ENCODE measurements at regions not wholly inside any gene's neighbourhood (a gene's known extent, or its start where the extent isn't known, plus 50 kb on each side); places are given as distances from the start of the nearest gene placed in this dataset.

DNA sequence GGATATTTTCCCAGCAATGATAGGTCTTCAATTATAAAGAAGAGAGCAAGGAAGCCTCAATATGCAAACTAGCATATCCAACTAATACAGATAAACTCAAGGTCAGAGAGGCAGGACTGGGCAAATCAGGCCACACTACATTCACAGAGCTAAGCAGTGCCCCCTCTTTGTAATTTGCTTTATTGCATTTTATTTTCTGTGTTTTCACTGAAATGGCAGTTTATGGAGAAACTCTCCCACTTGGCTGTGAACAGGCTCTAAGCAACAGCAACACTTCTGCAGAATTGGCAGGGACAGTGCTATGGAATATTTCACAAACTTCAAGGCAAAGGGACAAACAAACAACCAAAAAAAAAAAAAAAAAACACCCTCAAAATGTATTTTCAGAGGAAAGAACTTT is 93.4 kb upstream of the SOD1 start:
- H3K27me3 ChIP-seq (ENCODE audit: insufficient read depth in 3 of 3, low read length in 2 of 3), result peaks cover 0 to 2% (median 0%) of the 10 kb centered on the region in 3 donors
- ATAC-seq, result peak in 1 of 4 donors; percentile 30
- H3K9me3 ChIP-seq, result no peaks in the 10 kb centered on the region
- intact Hi-C loops (cut with DNase I), result no loop called here
- no peak overlapping the region for H3K27ac ChIP-seq
- no peak overlapping the region for H3K4me3 ChIP-seq
- H3K4me1 ChIP-seq, result no peaks in the 10 kb centered on the region
- DNase-seq, result no peak
- no peaks in the 10 kb centered on the region for H3K36me3 ChIP-seq (ENCODE audit: insufficient read depth in 1 of 2, low read depth in 1 of 2)
- TF ChIP-seq, protein P1, sequence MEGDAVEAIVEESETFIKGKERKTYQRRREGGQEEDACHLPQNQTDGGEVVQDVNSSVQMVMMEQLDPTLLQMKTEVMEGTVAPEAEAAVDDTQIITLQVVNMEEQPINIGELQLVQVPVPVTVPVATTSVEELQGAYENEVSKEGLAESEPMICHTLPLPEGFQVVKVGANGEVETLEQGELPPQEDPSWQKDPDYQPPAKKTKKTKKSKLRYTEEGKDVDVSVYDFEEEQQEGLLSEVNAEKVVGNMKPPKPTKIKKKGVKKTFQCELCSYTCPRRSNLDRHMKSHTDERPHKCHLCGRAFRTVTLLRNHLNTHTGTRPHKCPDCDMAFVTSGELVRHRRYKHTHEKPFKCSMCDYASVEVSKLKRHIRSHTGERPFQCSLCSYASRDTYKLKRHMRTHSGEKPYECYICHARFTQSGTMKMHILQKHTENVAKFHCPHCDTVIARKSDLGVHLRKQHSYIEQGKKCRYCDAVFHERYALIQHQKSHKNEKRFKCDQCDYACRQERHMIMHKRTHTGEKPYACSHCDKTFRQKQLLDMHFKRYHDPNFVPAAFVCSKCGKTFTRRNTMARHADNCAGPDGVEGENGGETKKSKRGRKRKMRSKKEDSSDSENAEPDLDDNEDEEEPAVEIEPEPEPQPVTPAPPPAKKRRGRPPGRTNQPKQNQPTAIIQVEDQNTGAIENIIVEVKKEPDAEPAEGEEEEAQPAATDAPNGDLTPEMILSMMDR (IDR thresholded peaks at IDR 0.05), result no peak

DNA sequence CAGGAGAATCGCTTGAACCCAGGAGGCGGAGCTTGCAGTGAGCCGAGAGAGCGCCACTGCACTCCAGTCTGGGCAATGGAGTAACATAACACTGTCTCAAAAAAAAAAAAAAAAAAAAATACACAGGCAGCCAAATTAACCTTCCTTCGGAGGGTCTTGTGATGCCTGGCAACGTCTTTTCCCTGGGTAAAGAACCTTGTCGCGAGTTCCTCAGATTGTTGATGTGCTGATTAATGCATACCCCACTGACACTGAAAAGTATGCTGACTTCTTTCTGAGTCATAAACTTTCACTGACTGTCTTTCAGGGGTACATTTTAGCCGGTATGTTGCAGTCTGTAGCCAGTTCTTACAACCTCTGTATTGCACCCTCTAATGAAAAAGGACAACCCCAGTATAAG is 95.1 kb upstream of the SOD1 start:
- intact Hi-C loops (cut with DNase I), result no loop called here
- Histone ChIP-seq H3K27ac (no peak overlapping the region), H3K9me3 (no peaks in the 10 kb centered on the region), H3K4me1 (no peaks in the 10 kb centered on the region), H3K27me3 (ENCODE audit: insufficient read depth in 3 of 3, low read length in 2 of 3) (peaks cover 0 to 16% (median 5%) of the 10 kb centered on the region in 3 donors), H3K4me3 (no peak overlapping the region), H3K36me3 (ENCODE audit: insufficient read depth in 1 of 2, low read depth in 1 of 2) (no peaks in the 10 kb centered on the region)
- ATAC-seq, result no peak
- no peak for DNase-seq
- TF ChIP-seq, protein P1 (IDR thresholded peaks at IDR 0.05), result no peak
- WGBS, 3 donors, result 50 to 57% (median 55%) methylated on average over 9 of the region's 9 CpGs

DNA sequence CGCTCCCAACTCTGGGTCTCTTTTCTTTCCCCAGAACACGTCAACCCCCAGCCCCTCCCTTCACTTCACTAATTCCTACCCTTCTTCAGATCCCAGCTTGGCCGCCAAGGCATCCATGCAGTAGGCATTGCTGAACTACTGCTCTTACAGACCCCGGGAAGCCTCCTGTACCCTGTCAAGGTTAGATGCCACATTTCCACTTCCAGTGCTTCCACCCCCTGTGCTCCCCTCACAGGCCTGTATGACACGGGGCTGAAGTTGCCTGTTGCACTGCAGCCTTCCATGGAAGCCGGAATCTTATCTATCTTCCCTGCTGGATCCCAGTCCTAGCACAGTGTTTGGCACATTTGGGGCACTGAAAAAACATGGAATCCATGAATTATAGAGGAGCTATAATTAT is 99.0 kb upstream of the SOD1 start:
- peaks cover 0 to 53% (median 25%) of the 10 kb centered on the region in 3 donors for H3K27me3 ChIP-seq (ENCODE audit: insufficient read depth in 3 of 3, low read length in 2 of 3)

DNA sequence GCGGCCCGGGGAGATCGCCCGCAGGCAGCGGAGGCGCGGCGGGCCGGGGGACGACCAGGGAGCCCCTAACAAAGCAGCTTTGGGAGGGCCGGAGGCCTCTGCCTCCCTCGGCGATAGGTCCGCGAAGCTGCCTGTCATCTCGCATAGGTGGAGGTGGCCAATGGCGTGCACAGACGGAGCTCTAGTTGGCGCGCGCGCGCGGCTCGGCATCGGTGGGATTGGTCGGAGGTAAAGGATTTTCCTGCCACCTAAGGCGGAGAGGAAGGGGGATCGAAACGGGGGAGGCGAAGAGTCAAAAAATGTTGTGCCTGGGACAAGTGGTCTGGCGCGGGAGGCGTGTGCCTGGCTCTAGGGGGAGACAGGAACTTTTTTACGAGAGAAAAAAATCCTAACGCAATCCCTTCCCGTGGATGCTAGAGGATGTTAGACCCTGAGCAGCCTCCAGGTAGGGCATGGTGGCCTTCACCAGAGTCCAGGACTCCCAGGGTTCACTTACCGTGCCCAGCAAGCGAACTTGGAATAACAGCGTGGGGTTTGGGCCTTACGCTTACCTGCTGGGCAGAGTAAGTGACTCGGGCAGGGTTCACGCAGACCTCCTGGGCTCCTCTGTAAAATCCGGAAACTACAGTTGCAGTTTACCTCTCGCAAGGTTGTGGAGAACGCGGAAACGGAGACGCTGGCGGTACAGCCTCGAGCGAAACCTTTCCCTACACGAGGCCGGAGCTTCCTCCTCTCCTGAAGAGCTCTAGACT is 99.9 kb upstream of the SOD1 start:
- intact Hi-C loops (cut with DNase I), result no loop called here
- peaks cover 3% of the 10 kb centered on the region for H3K4me1 ChIP-seq
- peaks cover 0 to 56% (median 25%) of the 10 kb centered on the region in 3 donors for H3K27me3 ChIP-seq (ENCODE audit: insufficient read depth in 3 of 3, low read length in 2 of 3)
- TF ChIP-seq, protein P1 (IDR thresholded peaks at IDR 0.05), result no peak
- no peak overlapping the region for H3K27ac ChIP-seq
- peak overlapping the region; percentile 69 for H3K4me3 ChIP-seq
- ATAC-seq (peak; percentile 81 to 90 (median 88)), DNase-seq (peak; percentile 87 to 91)
- H3K9me3 ChIP-seq, result no peaks in the 10 kb centered on the region
- WGBS, 3 donors, result 1 to 3% (median 2%) methylated on average over 53 to 54 of the region's 54 CpGs
- H3K36me3 ChIP-seq (ENCODE audit: insufficient read depth in 1 of 2, low read depth in 1 of 2), result no peaks in the 10 kb centered on the region

More for the DNA sequence above, 99.0 kb upstream of the SOD1 start:
- intact Hi-C loops (cut with DNase I), result no loop called here
- no peak for DNase-seq
- no peak overlapping the region for H3K4me3 ChIP-seq
- ATAC-seq, result no peak
- WGBS, 3 donors, result 84 to 89% (median 84%) methylated on average over 6 of the region's 6 CpGs
- H3K36me3 ChIP-seq (ENCODE audit: insufficient read depth in 1 of 2, low read depth in 1 of 2), result no peaks in the 10 kb centered on the region
- H3K4me1 ChIP-seq, result peaks cover 3% of the 10 kb centered on the region
- no peak overlapping the region for H3K27ac ChIP-seq
- TF ChIP-seq, protein P1 (IDR thresholded peaks at IDR 0.05), result no peak
- no peaks in the 10 kb centered on the region for H3K9me3 ChIP-seq
